H9 (cell line): ENCODE measurements at regions not wholly inside any gene's neighbourhood (a gene's known extent, or its start where the extent isn't known, plus 50 kb on each side); places are given as distances from the start of the nearest gene placed in this dataset.

Experiments used
- DNase-seq: peaks from one replicate; pipeline ENCODE4 v3.0.0-alpha.2; 2017
- H2AFZ ChIP-seq: one replicate; pipeline ENCODE4 v1.6.1; 2013; ENCODE audit warnings: mild to moderate bottlenecking, low read length, control low read depth, moderate library complexity
- H2AK5ac ChIP-seq: 2 replicates; pipeline ENCODE4 v1.6.1; 2013; ENCODE audit warnings: low read length, control low read depth, mixed read lengths; ENCODE audit not compliant: insufficient read length
- H2BK120ac ChIP-seq: one replicate; pipeline ENCODE4 v1.6.1; 2013; ENCODE audit warnings: low read depth, mild to moderate bottlenecking, low read length, control low read depth, inconsistent platforms; ENCODE audit not compliant: poor library complexity, severe bottlenecking
- H2BK12ac ChIP-seq: 2 replicates; pipeline ENCODE4 v1.6.1; 2013; ENCODE audit warnings: low read length, control low read depth, mixed read lengths, low read depth; ENCODE audit not compliant: insufficient read length
- H2BK15ac ChIP-seq: 2 replicates; pipeline ENCODE4 v1.6.1; 2013; ENCODE audit warnings: low read depth, low read length, control low read depth
- H2BK20ac ChIP-seq: one replicate; pipeline ENCODE4 v1.6.1; 2013; ENCODE audit warnings: low read depth, mild to moderate bottlenecking, low read length, control low read depth, inconsistent platforms; ENCODE audit not compliant: poor library complexity, severe bottlenecking
- H2BK5ac ChIP-seq: 2 replicates; pipeline ENCODE4 v1.6.1; 2013; ENCODE audit warnings: low read length, control low read depth, mixed read lengths; ENCODE audit not compliant: insufficient read length
- H3K14ac ChIP-seq: 2 replicates; pipeline ENCODE4 v1.6.1; 2013; ENCODE audit warnings: low read length, control low read depth; ENCODE audit not compliant: insufficient read depth
- H3K18ac ChIP-seq: 2 replicates; pipeline ENCODE4 v1.6.1; 2013; ENCODE audit warnings: low read depth, mild to moderate bottlenecking, mixed read lengths, low read length, control low read depth; ENCODE audit not compliant: insufficient read length
- H3K23ac ChIP-seq: 2 replicates; pipeline ENCODE4 v1.6.1; 2013; ENCODE audit warnings: low read length, control low read depth, mixed read lengths, low read depth; ENCODE audit not compliant: insufficient read length
- H3K23me2 ChIP-seq: 2 replicates; pipeline ENCODE4 v1.6.1; 2013; ENCODE audit warnings: low read depth, mild to moderate bottlenecking, mixed read lengths, low read length, control low read depth; ENCODE audit not compliant: insufficient read length, poor library complexity, severe bottlenecking
- H3K27ac ChIP-seq: 2 replicates; pipeline ENCODE4 v1.5.1; 2013; ENCODE audit warnings: low read length, control low read depth, mixed read lengths, low read depth; ENCODE audit not compliant: insufficient read length
- H3K27me3 ChIP-seq: 2 replicates; pipeline ENCODE4 v1.6.1; 2013; ENCODE audit warnings: low read length, control low read depth, inconsistent platforms; ENCODE audit not compliant: insufficient read depth
- H3K4ac ChIP-seq: 2 replicates; pipeline ENCODE4 v1.6.1; 2013; ENCODE audit warnings: low read depth, mild to moderate bottlenecking, control low read depth, inconsistent platforms, low read length, moderate library complexity
- H3K4me1 ChIP-seq: 2 replicates; pipeline ENCODE4 v1.6.1; 2013; ENCODE audit warnings: low read length, control low read depth, inconsistent platforms; ENCODE audit not compliant: insufficient read depth
- H3K4me2 ChIP-seq: 2 replicates; pipeline ENCODE4 v1.6.1; 2013; ENCODE audit warnings: low read length, control low read depth, mixed read lengths; ENCODE audit not compliant: insufficient read length, insufficient read depth
- H3K56ac ChIP-seq: 2 replicates; pipeline ENCODE4 v1.6.1; 2013; ENCODE audit warnings: low read depth, mild to moderate bottlenecking, mixed read lengths, low read length, control low read depth; ENCODE audit not compliant: insufficient read length
- H3K79me1 ChIP-seq: 2 replicates; pipeline ENCODE4 v1.6.1; 2013; ENCODE audit warnings: low read depth, mild to moderate bottlenecking, moderate library complexity, low read length, control low read depth, inconsistent platforms; ENCODE audit not compliant: insufficient read depth, poor library complexity, severe bottlenecking
- H3K79me2 ChIP-seq: 2 replicates; pipeline ENCODE4 v1.6.1; 2013; ENCODE audit warnings: low read length, control low read depth, inconsistent platforms; ENCODE audit not compliant: insufficient read depth
- H3K9ac ChIP-seq: 2 replicates; pipeline ENCODE4 v1.6.1; 2013; ENCODE audit warnings: low read length, control low read depth, mixed read lengths; ENCODE audit not compliant: insufficient read length; ENCODE audit errors: extremely low read depth
- H3K9me3 ChIP-seq: one replicate; pipeline ENCODE4 v1.6.1; 2013; ENCODE audit warnings: low read depth, low read length, inconsistent platforms; ENCODE audit not compliant: control insufficient read depth
- H3T11ph ChIP-seq: one replicate; pipeline ENCODE4 v1.6.1; 2013; ENCODE audit warnings: mild to moderate bottlenecking, low read length, control low read depth, inconsistent platforms
- H4K20me1 ChIP-seq: one replicate; pipeline ENCODE4 v1.6.1; 2013; ENCODE audit not compliant: control insufficient read depth, insufficient read length, insufficient read depth
- H4K5ac ChIP-seq: 2 replicates; pipeline ENCODE4 v1.6.1; 2013; ENCODE audit warnings: low read depth, mild to moderate bottlenecking, mixed read lengths, low read length, control low read depth; ENCODE audit not compliant: insufficient read length
- H4K8ac ChIP-seq: replicated peaks from 2 replicates; pipeline ENCODE4 v1.6.1; 2013; ENCODE audit warnings: low read length, control low read depth, mixed read lengths, low read depth; ENCODE audit not compliant: insufficient read length
- H4K91ac ChIP-seq: 2 replicates; pipeline ENCODE4 v1.6.1; 2013; ENCODE audit warnings: low read depth, mild to moderate bottlenecking, moderate library complexity, mixed read lengths, low read length, control low read depth; ENCODE audit not compliant: insufficient read length
- H3K27ac Mint-ChIP-seq, 3 experiments: 2 replicates in 2 of 3; 3 replicates in 1 of 3; pipeline ENCODE4 v1.8.0; 2020 to 2021; ENCODE audit warnings: mixed read lengths in 3 of 3, mild to moderate bottlenecking in 1 of 3, moderate library complexity in 1 of 3
- H3K27me3 Mint-ChIP-seq: 2 replicates; pipeline ENCODE4 v1.8.0; 2021; ENCODE audit warnings: low read depth, mild to moderate bottlenecking, moderate library complexity, mixed read lengths
- H3K36me3 Mint-ChIP-seq, 3 experiments: 2 replicates in 2 of 3; 3 replicates in 1 of 3; pipeline ENCODE4 v1.8.0; 2020 to 2021; ENCODE audit warnings: low read depth in 3 of 3, mixed read lengths in 3 of 3; ENCODE audit not compliant: insufficient read depth in 1 of 3
- H3K4me1 Mint-ChIP-seq, 2 experiments: 2 replicates each; pipeline ENCODE4 v1.8.0; 2020; ENCODE audit warnings: mixed read lengths in 2 of 2
- H3K4me3 Mint-ChIP-seq, 2 experiments: 2 replicates in 1 of 2; 3 replicates in 1 of 2; pipeline ENCODE4 v1.8.0; 2020 to 2021; ENCODE audit warnings: mild to moderate bottlenecking in 2 of 2, mixed read lengths in 2 of 2, moderate library complexity in 1 of 2
- H3K9me3 Mint-ChIP-seq, 2 experiments: 2 replicates in 1 of 2; 3 replicates in 1 of 2; pipeline ENCODE4 v1.8.0; 2020; ENCODE audit warnings: mild to moderate bottlenecking in 2 of 2, mixed read lengths in 2 of 2, moderate library complexity in 1 of 2
- CTCF ChIP-seq: fragments of 200-600 bp; sonication (generic); conservative IDR thresholded peaks from 3 replicates; pipeline ENCODE4 v1.8.0; 2021; ENCODE audit warnings: antibody characterized with exemption, mild to moderate bottlenecking
- WGBS: extraction: QIAGEN DNeasy Blood & Tissue Kit; methylation state at CpG from one replicate; pipeline ENCODE4 v1.1.7; 2013; ENCODE audit warnings: missing lambda C conversion rate, low lambda C conversion rate, mixed read lengths; ENCODE audit not compliant: insufficient read length; ENCODE audit errors: extremely low coverage; 5-methylcytosine and 5-hydroxymethylcytosine counted together

- Mint-ChIP-seq H3K4me3 (no peak overlapping the region), H3K4me1 (peaks cover 12% of the 10 kb centered on the region in 2 experiments), H3K36me3 (no peaks in the 10 kb centered on the region), H3K27me3 (0 out of 2 replicates have a peak, but pooled peaks cover 2% of the 10 kb centered on the region), H3K9me3 (no peaks in the 10 kb centered on the region; a peak in 1 of 5 replicates), H3K27ac (peak overlapping the region in 1 of 3 experiments; percentile 59; a peak in 1 of 7 replicates)
- H3K56ac ChIP-seq = no peak overlapping the region
- no peak overlapping the region for H3K14ac ChIP-seq
- peaks cover 2% of the 10 kb centered on the region for H4K20me1 ChIP-seq
- no peak overlapping the region for H2BK15ac ChIP-seq
- H3K18ac ChIP-seq = no peak overlapping the region
- H3K79me2 ChIP-seq = no peaks in the 10 kb centered on the region
- H3K4me1 ChIP-seq = peaks cover 2% of the 10 kb centered on the region
- H3K9me3 ChIP-seq = peaks cover 11% of the 10 kb centered on the region
- no peak overlapping the region for H3T11ph ChIP-seq
- no peak overlapping the region for H3K4me2 ChIP-seq
- H2BK20ac ChIP-seq = no peak overlapping the region
- H3K9ac ChIP-seq = no peak overlapping the region
- no peak overlapping the region for H3K27ac ChIP-seq
- H4K8ac ChIP-seq = no peak overlapping the region
- no peak overlapping the region for H2AFZ ChIP-seq
- no peak overlapping the region for H2AK5ac ChIP-seq
- H4K5ac ChIP-seq = no peak overlapping the region
- H2BK12ac ChIP-seq = no peak overlapping the region
- no peak overlapping the region for H3K23ac ChIP-seq
- WGBS = no CpG with 5 or more reads among the region's 20 CpGs
- no peak for DNase-seq
- H2BK5ac ChIP-seq = no peak overlapping the region
- H2BK120ac ChIP-seq = no peak overlapping the region
- no peak overlapping the region for H3K4ac ChIP-seq
- H3K23me2 ChIP-seq = no peaks in the 10 kb centered on the region
- no peak for TF ChIP-seq CTCF
- H4K91ac ChIP-seq = no peak overlapping the region
- H3K79me1 ChIP-seq = no peaks in the 10 kb centered on the region
- H3K27me3 ChIP-seq = no peaks in the 10 kb centered on the region
Measured at GRCh38 chr18:79620576-79621165, 58.9 kb upstream of the CTDP1 start.
